ENCODE measurements at regions not wholly inside any gene's neighbourhood (a gene's known extent, or its start where the extent isn't known, plus 50 kb on each side); places are given as distances from the start of the nearest gene placed in this dataset.

- TF ChIP-seq, protein P1, sequence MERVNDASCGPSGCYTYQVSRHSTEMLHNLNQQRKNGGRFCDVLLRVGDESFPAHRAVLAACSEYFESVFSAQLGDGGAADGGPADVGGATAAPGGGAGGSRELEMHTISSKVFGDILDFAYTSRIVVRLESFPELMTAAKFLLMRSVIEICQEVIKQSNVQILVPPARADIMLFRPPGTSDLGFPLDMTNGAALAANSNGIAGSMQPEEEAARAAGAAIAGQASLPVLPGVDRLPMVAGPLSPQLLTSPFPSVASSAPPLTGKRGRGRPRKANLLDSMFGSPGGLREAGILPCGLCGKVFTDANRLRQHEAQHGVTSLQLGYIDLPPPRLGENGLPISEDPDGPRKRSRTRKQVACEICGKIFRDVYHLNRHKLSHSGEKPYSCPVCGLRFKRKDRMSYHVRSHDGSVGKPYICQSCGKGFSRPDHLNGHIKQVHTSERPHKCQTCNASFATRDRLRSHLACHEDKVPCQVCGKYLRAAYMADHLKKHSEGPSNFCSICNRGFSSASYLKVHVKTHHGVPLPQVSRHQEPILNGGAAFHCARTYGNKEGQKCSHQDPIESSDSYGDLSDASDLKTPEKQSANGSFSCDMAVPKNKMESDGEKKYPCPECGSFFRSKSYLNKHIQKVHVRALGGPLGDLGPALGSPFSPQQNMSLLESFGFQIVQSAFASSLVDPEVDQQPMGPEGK (CRISPR knock-in tag; IDR thresholded peaks at IDR 0.05; ENCODE audit: borderline replicate concordance): no peak
- TF ChIP-seq CSDC2 (CRISPR knock-in tag; IDR thresholded peaks at IDR 0.05) (no peak), ZFP30 (CRISPR knock-in tag; IDR thresholded peaks at IDR 0.05) (no peak), ZC3H10 (CRISPR knock-in tag; IDR thresholded peaks at IDR 0.05) (no peak), SNAI2 (CRISPR knock-in tag; IDR thresholded peaks at IDR 0.05) (no peak), ZNF8 (CRISPR knock-in tag; IDR thresholded peaks at IDR 0.05) (no peak), ZNF565 (CRISPR knock-in tag; conservative IDR thresholded peaks at IDR 0.05; ENCODE audit: low read depth) (no peak)
- TF ChIP-seq, protein P2, sequence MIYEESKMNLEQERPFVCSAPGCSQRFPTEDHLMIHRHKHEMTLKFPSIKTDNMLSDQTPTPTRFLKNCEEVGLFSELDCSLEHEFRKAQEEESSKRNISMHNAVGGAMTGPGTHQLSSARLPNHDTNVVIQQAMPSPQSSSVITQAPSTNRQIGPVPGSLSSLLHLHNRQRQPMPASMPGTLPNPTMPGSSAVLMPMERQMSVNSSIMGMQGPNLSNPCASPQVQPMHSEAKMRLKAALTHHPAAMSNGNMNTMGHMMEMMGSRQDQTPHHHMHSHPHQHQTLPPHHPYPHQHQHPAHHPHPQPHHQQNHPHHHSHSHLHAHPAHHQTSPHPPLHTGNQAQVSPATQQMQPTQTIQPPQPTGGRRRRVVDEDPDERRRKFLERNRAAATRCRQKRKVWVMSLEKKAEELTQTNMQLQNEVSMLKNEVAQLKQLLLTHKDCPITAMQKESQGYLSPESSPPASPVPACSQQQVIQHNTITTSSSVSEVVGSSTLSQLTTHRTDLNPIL (CRISPR knock-in tag; IDR thresholded peaks at IDR 0.05; ENCODE audit: low read depth): no peak
- TF ChIP-seq, protein P3, sequence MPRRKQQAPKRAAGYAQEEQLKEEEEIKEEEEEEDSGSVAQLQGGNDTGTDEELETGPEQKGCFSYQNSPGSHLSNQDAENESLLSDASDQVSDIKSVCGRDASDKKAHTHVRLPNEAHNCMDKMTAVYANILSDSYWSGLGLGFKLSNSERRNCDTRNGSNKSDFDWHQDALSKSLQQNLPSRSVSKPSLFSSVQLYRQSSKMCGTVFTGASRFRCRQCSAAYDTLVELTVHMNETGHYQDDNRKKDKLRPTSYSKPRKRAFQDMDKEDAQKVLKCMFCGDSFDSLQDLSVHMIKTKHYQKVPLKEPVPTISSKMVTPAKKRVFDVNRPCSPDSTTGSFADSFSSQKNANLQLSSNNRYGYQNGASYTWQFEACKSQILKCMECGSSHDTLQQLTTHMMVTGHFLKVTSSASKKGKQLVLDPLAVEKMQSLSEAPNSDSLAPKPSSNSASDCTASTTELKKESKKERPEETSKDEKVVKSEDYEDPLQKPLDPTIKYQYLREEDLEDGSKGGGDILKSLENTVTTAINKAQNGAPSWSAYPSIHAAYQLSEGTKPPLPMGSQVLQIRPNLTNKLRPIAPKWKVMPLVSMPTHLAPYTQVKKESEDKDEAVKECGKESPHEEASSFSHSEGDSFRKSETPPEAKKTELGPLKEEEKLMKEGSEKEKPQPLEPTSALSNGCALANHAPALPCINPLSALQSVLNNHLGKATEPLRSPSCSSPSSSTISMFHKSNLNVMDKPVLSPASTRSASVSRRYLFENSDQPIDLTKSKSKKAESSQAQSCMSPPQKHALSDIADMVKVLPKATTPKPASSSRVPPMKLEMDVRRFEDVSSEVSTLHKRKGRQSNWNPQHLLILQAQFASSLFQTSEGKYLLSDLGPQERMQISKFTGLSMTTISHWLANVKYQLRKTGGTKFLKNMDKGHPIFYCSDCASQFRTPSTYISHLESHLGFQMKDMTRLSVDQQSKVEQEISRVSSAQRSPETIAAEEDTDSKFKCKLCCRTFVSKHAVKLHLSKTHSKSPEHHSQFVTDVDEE (CRISPR knock-in tag; IDR thresholded peaks at IDR 0.05): no peak
- TF ChIP-seq, protein P4, sequence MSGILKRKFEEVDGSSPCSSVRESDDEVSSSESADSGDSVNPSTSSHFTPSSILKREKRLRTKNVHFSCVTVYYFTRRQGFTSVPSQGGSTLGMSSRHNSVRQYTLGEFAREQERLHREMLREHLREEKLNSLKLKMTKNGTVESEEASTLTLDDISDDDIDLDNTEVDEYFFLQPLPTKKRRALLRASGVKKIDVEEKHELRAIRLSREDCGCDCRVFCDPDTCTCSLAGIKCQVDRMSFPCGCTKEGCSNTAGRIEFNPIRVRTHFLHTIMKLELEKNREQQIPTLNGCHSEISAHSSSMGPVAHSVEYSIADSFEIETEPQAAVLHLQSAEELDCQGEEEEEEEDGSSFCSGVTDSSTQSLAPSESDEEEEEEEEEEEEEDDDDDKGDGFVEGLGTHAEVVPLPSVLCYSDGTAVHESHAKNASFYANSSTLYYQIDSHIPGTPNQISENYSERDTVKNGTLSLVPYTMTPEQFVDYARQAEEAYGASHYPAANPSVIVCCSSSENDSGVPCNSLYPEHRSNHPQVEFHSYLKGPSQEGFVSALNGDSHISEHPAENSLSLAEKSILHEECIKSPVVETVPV (CRISPR knock-in tag; IDR thresholded peaks at IDR 0.05): no peak
Observed at GRCh38 chr4:145390571-145390970, 91.1 kb upstream of the SMAD1 start.

Data from SK-N-SH treated with all-trans-retinoic acid at 6 μM for 48 hours (cell line).